Kasumi-1 (cell line): ENCODE measurements at regions not wholly inside any gene's neighbourhood (a gene's known extent, or its start where the extent isn't known, plus 50 kb on each side); places are given as distances from the start of the nearest gene placed in this dataset.
A peak's percentile ranks its signal among the peaks of the same experiment; 100 is the strongest.

Source experiments
- DNase-seq, 2 experiments: peaks; one replicate each; lab custom pipeline; 2025; lab: John Stamatoyannopoulos, UW

- no peak for DNase-seq
Measured at GRCh38 chr7:41185851-41186250, 517.0 kb downstream of the INHBA start.

GRCh38 chr7:41183741-41184140 lies 519.1 kb downstream of the INHBA start:
- no peak for DNase-seq

- peak in 1 of 2 experiments; percentile 10 for DNase-seq
Measured at GRCh38 chr7:41182782-41183181, 520.1 kb downstream of the INHBA start.

- no peak for DNase-seq
Measured at GRCh38 chr7:41175435-41175834, 527.5 kb downstream of the INHBA start.

- DNase-seq: no peak
Measured at GRCh38 chr7:41174521-41174920, 528.4 kb downstream of the INHBA start.

- DNase-seq: no peak
Measured at GRCh38 chr7:41170466-41170865, 532.4 kb downstream of the INHBA start.

- no peak for DNase-seq
Measured at GRCh38 chr7:41169317-41169716, 533.6 kb downstream of the INHBA start.

GRCh38 chr7:41167836-41168235 lies 535.1 kb downstream of the INHBA start:
- DNase-seq: no peak

GRCh38 chr7:41164440-41164839 lies 538.5 kb downstream of the INHBA start:
- DNase-seq: no peak

- no peak for DNase-seq
Measured at GRCh38 chr7:41163991-41164390, 538.9 kb downstream of the INHBA start.

GRCh38 chr7:41162612-41163011 lies 540.3 kb downstream of the INHBA start:
- no peak for DNase-seq

- DNase-seq: no peak
Measured at GRCh38 chr7:41161041-41161587, 541.8 kb downstream of the INHBA start.

GRCh38 chr7:41156268-41156667 lies 546.6 kb downstream of the INHBA start:
- no peak for DNase-seq

GRCh38 chr7:41153268-41153667 lies 549.6 kb downstream of the INHBA start:
- DNase-seq: no peak

GRCh38 chr7:41152179-41152678 lies 550.7 kb downstream of the INHBA start:
- no peak for DNase-seq

- DNase-seq: no peak
Measured at GRCh38 chr7:41149576-41149975, 553.3 kb downstream of the INHBA start.

- DNase-seq: no peak
Measured at GRCh38 chr7:41148521-41148951, 554.4 kb downstream of the INHBA start.

- DNase-seq: no peak
Measured at GRCh38 chr7:41147606-41148485, 555.0 kb downstream of the INHBA start.

GRCh38 chr7:41146429-41146828 lies 556.5 kb downstream of the INHBA start:
- no peak for DNase-seq

GRCh38 chr7:41145656-41146055 lies 557.2 kb downstream of the INHBA start:
- DNase-seq: no peak

- no peak for DNase-seq
Measured at GRCh38 chr7:41142904-41143473, 559.9 kb downstream of the INHBA start.

GRCh38 chr7:41139789-41140188 lies 563.1 kb downstream of the INHBA start:
- no peak for DNase-seq

GRCh38 chr7:41136551-41136950 lies 566.3 kb downstream of the INHBA start:
- no peak for DNase-seq
